ENCODE measurements at regions not wholly inside any gene's neighbourhood (a gene's known extent, or its start where the extent isn't known, plus 50 kb on each side); places are given as distances from the start of the nearest gene placed in this dataset.

DNA sequence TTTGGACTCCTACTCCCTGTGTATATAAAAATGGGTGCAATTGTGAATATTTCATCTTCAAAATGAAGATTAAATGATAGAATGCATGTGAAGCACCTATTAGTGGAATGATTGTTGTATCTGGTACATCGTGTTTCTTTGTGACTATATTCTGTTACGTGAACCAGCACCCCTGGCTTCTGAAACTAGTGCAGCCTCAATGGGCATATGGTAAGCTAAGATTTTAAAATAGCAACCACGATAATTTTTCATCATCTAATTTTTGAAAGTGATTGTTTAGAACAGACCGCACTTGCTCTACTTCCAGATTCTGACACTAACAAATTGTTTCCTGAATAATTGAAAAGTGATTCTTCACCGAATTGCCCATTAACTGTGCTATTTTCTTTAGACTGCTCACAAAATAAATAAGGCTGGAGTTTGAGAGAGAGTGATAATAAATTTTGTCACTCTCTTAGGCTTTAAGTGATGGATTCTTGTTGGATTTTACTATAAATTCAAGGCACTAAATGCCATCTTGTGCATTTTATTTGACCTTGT lies 806.1 kb upstream of the LRATD1 start:
- TF ChIP-seq EZH2phosphoT487 (IDR thresholded peaks at IDR 0.05; ENCODE audit: insufficient read depth, low read depth) = no peak
- TF ChIP-seq EZH2 (IDR thresholded peaks at IDR 0.05; ENCODE audit: insufficient read depth, poor library complexity, severe bottlenecking) = no peak

All from GM23248 (cell line).